ENCODE measurements at regions not wholly inside any gene's neighbourhood (a gene's known extent, or its start where the extent isn't known, plus 50 kb on each side); places are given as distances from the start of the nearest gene placed in this dataset.

GRCh38 chr13:24071423-24072075 is 89.0 kb upstream of the SPATA13 start:
- Histone ChIP-seq H3K27me3 (ENCODE audit: control insufficient read depth, low read length) (peaks cover 11% of the 10 kb centered on the region), H3K36me3 (ENCODE audit: control insufficient read depth, low read length) (no peaks in the 10 kb centered on the region), H3K4me1 (ENCODE audit: control insufficient read depth, low read length) (0 out of 2 replicates have a peak, but pooled peaks cover 5% of the 10 kb centered on the region), H3K9me3 (ENCODE audit: control insufficient read depth, insufficient read depth, low read length) (no peaks in the 10 kb centered on the region), H3F3A (ENCODE audit: control insufficient read depth, insufficient read depth) (no peaks in the 10 kb centered on the region), H4K20me1 (ENCODE audit: control insufficient read depth, insufficient read depth, low read depth, low read length) (no peaks in the 10 kb centered on the region), H3K4me2 (ENCODE audit: low read length) (no peak overlapping the region), H3K9me2 (replicated peaks; ENCODE audit: control insufficient read depth, low read length) (no peaks in the 10 kb centered on the region), H3K27ac (ENCODE audit: low read depth, low read length) (no peak overlapping the region), H3K79me2 (ENCODE audit: control insufficient read depth, low read length) (no peaks in the 10 kb centered on the region), H3K4me3 (ENCODE audit: low read length) (no peak overlapping the region)
- TF ChIP-seq CTCF (IDR thresholded peaks at IDR 0.05; ENCODE audit: low read depth, low read length, poor library complexity, severe bottlenecking) (no peak), EZH2phosphoT487 (IDR thresholded peaks at IDR 0.05; ENCODE audit: borderline replicate concordance, low read length) (no peak)

- Histone ChIP-seq H3K27ac (ENCODE audit: low read depth, low read length) (no peak overlapping the region), H3K36me3 (ENCODE audit: control insufficient read depth, low read length) (no peaks in the 10 kb centered on the region), H3K27me3 (ENCODE audit: control insufficient read depth, low read length) (peaks cover 11% of the 10 kb centered on the region), H4K20me1 (ENCODE audit: control insufficient read depth, insufficient read depth, low read depth, low read length) (no peaks in the 10 kb centered on the region), H3K4me3 (ENCODE audit: low read length) (no peak overlapping the region), H3K4me1 (ENCODE audit: control insufficient read depth, low read length) (0 out of 2 replicates have a peak, but pooled peaks cover 5% of the 10 kb centered on the region), H3F3A (ENCODE audit: control insufficient read depth, insufficient read depth) (no peaks in the 10 kb centered on the region), H3K9me2 (replicated peaks; ENCODE audit: control insufficient read depth, low read length) (no peaks in the 10 kb centered on the region), H3K79me2 (ENCODE audit: control insufficient read depth, low read length) (no peaks in the 10 kb centered on the region), H3K4me2 (ENCODE audit: low read length) (no peak overlapping the region), H3K9me3 (ENCODE audit: control insufficient read depth, insufficient read depth, low read length) (no peaks in the 10 kb centered on the region)
- no peak for TF ChIP-seq EZH2phosphoT487 (IDR thresholded peaks at IDR 0.05; ENCODE audit: borderline replicate concordance, low read length)
- TF ChIP-seq CTCF (IDR thresholded peaks at IDR 0.05; ENCODE audit: low read depth, low read length, poor library complexity, severe bottlenecking), result no peak
These were observed 86.9 kb upstream of the SPATA13 start for GRCh38 chr13:24073657-24074056.

GRCh38 chr13:24074678-24075077 is 85.8 kb upstream of the SPATA13 start:
- Histone ChIP-seq H3K27me3 (ENCODE audit: control insufficient read depth, low read length) (peaks cover 5% of the 10 kb centered on the region), H3K27ac (ENCODE audit: low read depth, low read length) (no peak overlapping the region), H4K20me1 (ENCODE audit: control insufficient read depth, insufficient read depth, low read depth, low read length) (no peaks in the 10 kb centered on the region), H3K9me2 (replicated peaks; ENCODE audit: control insufficient read depth, low read length) (no peaks in the 10 kb centered on the region), H3K4me3 (ENCODE audit: low read length) (no peak overlapping the region), H3K4me2 (ENCODE audit: low read length) (no peak overlapping the region), H3F3A (ENCODE audit: control insufficient read depth, insufficient read depth) (no peaks in the 10 kb centered on the region), H3K4me1 (ENCODE audit: control insufficient read depth, low read length) (0 out of 2 replicates have a peak, but pooled peaks cover 5% of the 10 kb centered on the region), H3K79me2 (ENCODE audit: control insufficient read depth, low read length) (no peaks in the 10 kb centered on the region), H3K36me3 (ENCODE audit: control insufficient read depth, low read length) (no peaks in the 10 kb centered on the region), H3K9me3 (ENCODE audit: control insufficient read depth, insufficient read depth, low read length) (no peaks in the 10 kb centered on the region)
- TF ChIP-seq EZH2phosphoT487 (IDR thresholded peaks at IDR 0.05; ENCODE audit: borderline replicate concordance, low read length) (no peak), CTCF (IDR thresholded peaks at IDR 0.05; ENCODE audit: low read depth, low read length, poor library complexity, severe bottlenecking) (no peak)
